NCI-H82 (cell line): ENCODE measurements at regions not wholly inside any gene's neighbourhood (a gene's known extent, or its start where the extent isn't known, plus 50 kb on each side); places are given as distances from the start of the nearest gene placed in this dataset.

Experiments
- DNase-seq: peaks from one replicate; lab custom pipeline; 2025; lab: John Stamatoyannopoulos, UW

- DNase-seq: no peak
Measured at GRCh38 chr11:122317305-122317704, 201.3 kb upstream of the BLID start.

- DNase-seq: no peak
Measured at GRCh38 chr11:122313581-122313980, 197.6 kb upstream of the BLID start.

- DNase-seq: no peak
Measured at GRCh38 chr11:122311216-122311755, 195.3 kb upstream of the BLID start.

GRCh38 chr11:122310766-122311165 is 194.8 kb upstream of the BLID start:
- no peak for DNase-seq

- DNase-seq: no peak
Measured at GRCh38 chr11:122309262-122309925, 193.4 kb upstream of the BLID start.

GRCh38 chr11:122308226-122308625 is 192.2 kb upstream of the BLID start:
- no peak for DNase-seq

- DNase-seq: no peak
Measured at GRCh38 chr11:122307476-122308035, 191.5 kb upstream of the BLID start.

GRCh38 chr11:122306831-122307391 is 190.9 kb upstream of the BLID start:
- DNase-seq: no peak

GRCh38 chr11:122305426-122306320 is 189.7 kb upstream of the BLID start:
- DNase-seq: no peak

- no peak for DNase-seq
Measured at GRCh38 chr11:122304973-122305372, 189.0 kb upstream of the BLID start.

- no peak for DNase-seq
Measured at GRCh38 chr11:122304306-122304705, 188.3 kb upstream of the BLID start.

- DNase-seq: no peak
Measured at GRCh38 chr11:122294041-122294440, 178.0 kb upstream of the BLID start.

GRCh38 chr11:122293296-122294023 is 177.4 kb upstream of the BLID start:
- no peak for DNase-seq

GRCh38 chr11:122287401-122287800 is 171.4 kb upstream of the BLID start:
- peak; percentile 69 for DNase-seq

- no peak for DNase-seq
Measured at GRCh38 chr11:122285070-122285988, 169.3 kb upstream of the BLID start.

GRCh38 chr11:122280870-122281269 is 164.9 kb upstream of the BLID start:
- no peak for DNase-seq

GRCh38 chr11:122279194-122279593 is 163.2 kb upstream of the BLID start:
- DNase-seq: no peak

GRCh38 chr11:122277493-122277892 is 161.5 kb upstream of the BLID start:
- no peak for DNase-seq

GRCh38 chr11:122276221-122276620 is 160.2 kb upstream of the BLID start:
- no peak for DNase-seq

- no peak for DNase-seq
Measured at GRCh38 chr11:122275508-122275907, 159.5 kb upstream of the BLID start.
